K562 (cell line): ENCODE measurements at regions not wholly inside any gene's neighbourhood (a gene's known extent, or its start where the extent isn't known, plus 50 kb on each side); places are given as distances from the start of the nearest gene placed in this dataset.

Source experiments
- ATAC-seq: fragments of 200-7000 bp; cut with Tn5 transposase; 3 replicates; pipeline ENCODE4 v1.9.1; 2020; ENCODE audit warnings: moderate library complexity
- BruUV-seq: library from RNA; stranded (reverse); fragments of 400-500 nt; replicated peaks from 2 replicates; lab custom pipeline; 2021; lab: Mats Ljungman, UMichigan
- CTCF ChIA-PET: fragments of 300-600 bp; formaldehyde crosslinking; extraction: SDS; loops from one replicate; lab custom pipeline; 2021; ENCODE audit warnings: low intra/inter-chr PET ratio; lab: Yijun Ruan, JAX
- POLR2A ChIA-PET: fragments of 300-600, 350-650 bp; sonication (Branson Sonifier 250); formaldehyde crosslinking; extraction: SDS; loops from one replicate; lab custom pipeline; 2021; ENCODE audit warnings: antibody characterized with exemption, inconsistent platforms; lab: Yijun Ruan, JAX
- DNase-seq, 4 experiments: peaks; one replicate each; pipeline versions ENCODE4 v3.0.0 to v3.0.0-alpha.2; 2011 to 2018; ENCODE audit warnings: low spot score in 3 of 4, mixed read lengths in 3 of 4; ENCODE audit errors: extremely low read depth in 1 of 4
- FAIRE-seq: peaks from 2 replicates; lab custom pipeline; 2011; peaks lifted over from hg19 to GRCh38; lab: Jason Lieb, UNC
- H2AFZ ChIP-seq: 2 replicates; pipeline ENCODE4 v1.6.0; 2011; ENCODE audit warnings: low read depth, low read length, control low read depth, inconsistent platforms
- H3K27ac ChIP-seq: fragments of 200-600 bp; 3 replicates; pipeline ENCODE4 v1.8.0; 2011; ENCODE audit warnings: low read depth, mild to moderate bottlenecking, control low read depth, inconsistent platforms, low read length, moderate library complexity, mixed read lengths; ENCODE audit errors: extremely low read depth
- H3K27me3 ChIP-seq, 2 experiments: fragments of 300-600 bp in 1 of 2; 2 replicates in 1 of 2; 3 replicates in 1 of 2; pipeline versions ENCODE4 v1.6.0 to v1.8.0; 2011; ENCODE audit warnings: inconsistent platforms in 2 of 2, low read length in 2 of 2, mild to moderate bottlenecking in 1 of 2, mixed read lengths in 1 of 2, moderate library complexity in 1 of 2; ENCODE audit not compliant: control insufficient read depth in 2 of 2, insufficient read depth in 2 of 2
- H3K36me3 ChIP-seq: fragments of 300-600 bp; 3 replicates; pipeline ENCODE4 v1.8.0; 2011; ENCODE audit warnings: mild to moderate bottlenecking, low read length, inconsistent platforms; ENCODE audit not compliant: control insufficient read depth, insufficient read depth
- H3K4me1 ChIP-seq, 2 experiments: fragments of 200-600 bp in 1 of 2; replicated peaks in 1 of 2; 2 replicates in 1 of 2; 3 replicates in 1 of 2; pipeline versions ENCODE4 v1.5.1 to v1.8.0; 2011; ENCODE audit warnings: inconsistent platforms in 2 of 2, low read length in 2 of 2, mild to moderate bottlenecking in 1 of 2, mixed read lengths in 1 of 2, moderate library complexity in 1 of 2; ENCODE audit not compliant: control insufficient read depth in 2 of 2, insufficient read depth in 2 of 2
- H3K4me2 ChIP-seq: 2 replicates; pipeline ENCODE4 v1.6.1; 2011; ENCODE audit warnings: low read length, control low read depth, inconsistent platforms, mixed read lengths; ENCODE audit not compliant: insufficient read depth
- H3K4me3 ChIP-seq: fragments of 200-600 bp; sonication (generic), shearing (Covaris generic); 2 replicates; pipeline ENCODE4 v1.5.1; 2016; ENCODE audit warnings: control low read depth, inconsistent platforms
- H3K79me2 ChIP-seq: fragments of 200-600 bp; 3 replicates; pipeline ENCODE4 v1.8.0; 2011; ENCODE audit warnings: low read length, inconsistent platforms; ENCODE audit not compliant: control insufficient read depth, insufficient read depth
- H3K9ac ChIP-seq, 2 experiments: 2 replicates each; pipeline versions ENCODE4 v1.6.0 to v1.6.1; 2011; ENCODE audit warnings: low read depth in 2 of 2, low read length in 2 of 2, control low read depth in 1 of 2, inconsistent platforms in 1 of 2, mild to moderate bottlenecking in 1 of 2, mixed read lengths in 1 of 2; ENCODE audit not compliant: insufficient read depth in 1 of 2
- H3K9me1 ChIP-seq: one replicate; pipeline ENCODE4 v1.6.0; 2011; ENCODE audit warnings: inconsistent platforms, mild to moderate bottlenecking, low read length, moderate library complexity; ENCODE audit not compliant: control insufficient read depth, insufficient read depth
- H3K9me3 ChIP-seq: replicated peaks from 2 replicates; pipeline ENCODE4 v1.5.1; 2011; ENCODE audit warnings: low read depth, low read length, inconsistent platforms; ENCODE audit not compliant: control insufficient read depth, insufficient read depth
- H4K20me1 ChIP-seq: replicated peaks from 2 replicates; pipeline ENCODE4 v1.6.1; 2011; ENCODE audit warnings: low read length, inconsistent platforms, mixed read lengths; ENCODE audit not compliant: control insufficient read depth, insufficient read depth
- ATF6 ChIP-seq: sonication (generic); formaldehyde crosslinking; IDR thresholded peaks from 2 replicates; pipeline ENCODE4 v1.4.0; 2020; ENCODE audit warnings: mild to moderate bottlenecking, missing genetic modification reagents
- BRD4 ChIP-seq: fragments of 200-600 bp; sonication (generic); IDR thresholded peaks from 2 replicates; pipeline ENCODE4 v1.6.1; 2017; ENCODE audit warnings: inconsistent platforms
- CTBP1 ChIP-seq: fragments of 450-650 bp; IDR thresholded peaks from 2 replicates; pipeline ENCODE4 v1.6.1; 2016; ENCODE audit warnings: borderline replicate concordance
- FOXK2 ChIP-seq, 2 experiments: fragments of 450-650 bp; IDR thresholded peaks in 1 of 2; conservative IDR thresholded peaks in 1 of 2; 2 replicates each; pipeline ENCODE4 v1.6.1; 2016; ENCODE audit warnings: low read depth in 2 of 2, mild to moderate bottlenecking in 1 of 2
- JUNB ChIP-seq: fragments of 450-650 bp; formaldehyde crosslinking; conservative IDR thresholded peaks from 2 replicates; pipeline ENCODE4 v1.4.0; 2020; ENCODE audit warnings: mild to moderate bottlenecking
- NFE2L1 ChIP-seq: fragments of 450-650 bp; IDR thresholded peaks from 2 replicates; pipeline ENCODE4 v1.6.1; 2016; ENCODE audit warnings: missing genetic modification characterization, low read depth, mild to moderate bottlenecking, missing compliant biosample characterization, moderate library complexity, borderline replicate concordance
- NR0B1 ChIP-seq: fragments of 450-650 bp; IDR thresholded peaks from one replicate; pipeline ENCODE4 v1.6.1; 2018; ENCODE audit warnings: mild to moderate bottlenecking, moderate library complexity; ENCODE audit not compliant: partially characterized antibody
- PURB ChIP-seq: sonication (generic); formaldehyde crosslinking; IDR thresholded peaks from 2 replicates; pipeline ENCODE4 v1.9.0; 2021; ENCODE audit warnings: low read depth, mild to moderate bottlenecking, missing genetic modification reagents
- SNRNP70 ChIP-seq: fragments of 200-400 bp; formaldehyde crosslinking; optimal IDR thresholded peaks from 2 replicates; pipeline ENCODE3; 2017; ENCODE audit warnings: low read depth, low read length
- ZBTB5 ChIP-seq: fragments of 450-650 bp; IDR thresholded peaks from 2 replicates; pipeline ENCODE4 v1.6.1; 2017; ENCODE audit warnings: antibody characterized with exemption
- ZBTB9 ChIP-seq: fragments of 450-650 bp; formaldehyde crosslinking; IDR thresholded peaks from 2 replicates; pipeline ENCODE4 v1.4.0; 2020; ENCODE audit warnings: mild to moderate bottlenecking, moderate library complexity
- ZNF23 ChIP-seq: fragments of 250-450 bp; sonication (Bioruptor Pico); IDR thresholded peaks from 2 replicates; pipeline ENCODE4 v1.4.0; 2020; ENCODE audit warnings: mild to moderate bottlenecking
- WGBS: fragments of 100-300 bp; shearing (Covaris generic); methylation state at CpG from one replicate; pipeline ENCODE4 v1.1.6; 2016; ENCODE audit warnings: low coverage, mixed read lengths; ENCODE audit not compliant: insufficient coverage; ENCODE audit errors: missing lambda C conversion rate; 5-methylcytosine and 5-hydroxymethylcytosine counted together
- in situ Hi-C: fragments of 300-500 bp; cut with MboI; formaldehyde crosslinking; loops from 4 replicates; pipeline ENCODE4 v1.15.0; 2018; ENCODE audit warnings: inconsistent platforms, mixed read lengths
- intact Hi-C: fragments of 100-400 bp; cut with micrococcal nuclease; formaldehyde crosslinking; loops from 2 replicates; pipeline ENCODE4 v1.14.2; 2022

GRCh38 chr5:2556375-2556966 lies 195.0 kb downstream of the IRX2 start:
- H3K4me2 ChIP-seq, result no peak overlapping the region
- H2AFZ ChIP-seq, result no peak overlapping the region
- BruUV-seq, result no TSS peak
- H3K9me1 ChIP-seq, result no peaks in the 10 kb centered on the region
- CTCF ChIA-PET, result no interaction called here
- under 1% methylated on average over 10 of the region's 10 CpGs for WGBS
- H3K27ac ChIP-seq, result no peak overlapping the region
- H3K79me2 ChIP-seq, result no peaks in the 10 kb centered on the region
- ATAC-seq (no peak), DNase-seq (no peak), FAIRE-seq (no peak)
- in situ Hi-C loops (no loop called here), intact Hi-C loops (no loop called here)
- no peaks in the 10 kb centered on the region for H3K36me3 ChIP-seq
- H3K9me3 ChIP-seq, result no peaks in the 10 kb centered on the region
- no peak overlapping the region for H3K9ac ChIP-seq
- no peak overlapping the region for H3K4me3 ChIP-seq
- H4K20me1 ChIP-seq, result no peaks in the 10 kb centered on the region
- H3K27me3 ChIP-seq, result peaks cover 0 to 4% of the 10 kb centered on the region in 2 experiments; a peak in 1 of 5 replicates
- POLR2A ChIA-PET, result no interaction called here
- no peaks in the 10 kb centered on the region for H3K4me1 ChIP-seq
- TF ChIP-seq CTBP1 (no peak), BRD4 (no peak), ZNF23 (no peak), SNRNP70 (no peak), ATF6 (CRISPR knock-in tag) (no peak), PURB (CRISPR knock-in tag) (no peak), JUNB (CRISPR knock-in tag) (no peak), NR0B1 (no peak), FOXK2 (conservative IDR thresholded peaks at IDR 0.05 in 1 of 2, IDR thresholded peaks at IDR 0.05 in 1 of 2; ENCODE audit: low read depth in 2 of 2) (no peak), NFE2L1 (tag) (no peak), ZBTB5 (no peak), ZBTB9 (CRISPR knock-in tag) (no peak)
